ENCODE measurements at regions not wholly inside any gene's neighbourhood (a gene's known extent, or its start where the extent isn't known, plus 50 kb on each side); places are given as distances from the start of the nearest gene placed in this dataset.
"Not testable (repeated sequence)": the region's sequence is repeated elsewhere in the genome, so short reads cannot be mapped to it uniquely, and the experiment has no call there.

GRCh38 chr10:35958609-35959008 is 316.5 kb upstream of the FZD8 start:
- not testable (repeated sequence) for DNase-seq

- DNase-seq = no peak
Measured at GRCh38 chr10:35950701-35951100, 308.6 kb upstream of the FZD8 start.

GRCh38 chr10:35950226-35950625 is 308.1 kb upstream of the FZD8 start:
- DNase-seq = no peak

GRCh38 chr10:35949811-35950211 is 307.7 kb upstream of the FZD8 start:
- DNase-seq = no peak

GRCh38 chr10:35946556-35946955 is 304.5 kb upstream of the FZD8 start:
- no peak for DNase-seq

- DNase-seq = peak in 1 of 2 experiments; percentile 58
Measured at GRCh38 chr10:35942057-35942456, 300.0 kb upstream of the FZD8 start.

- DNase-seq = no peak
Measured at GRCh38 chr10:35940141-35941041, 298.3 kb upstream of the FZD8 start.

- DNase-seq = no peak
Measured at GRCh38 chr10:35938160-35938559, 296.1 kb upstream of the FZD8 start.

- DNase-seq = no peak
Measured at GRCh38 chr10:35937546-35937945, 295.4 kb upstream of the FZD8 start.

- DNase-seq = peak; percentile 31 to 81
Measured at GRCh38 chr10:35934642-35934995, 292.5 kb upstream of the FZD8 start.

- peak in 1 of 2 experiments; percentile 58 for DNase-seq
Measured at GRCh38 chr10:35933940-35934641, 292.0 kb upstream of the FZD8 start.

- DNase-seq = no peak
Measured at GRCh38 chr10:35933491-35933890, 291.4 kb upstream of the FZD8 start.

- not testable (repeated sequence) for DNase-seq
Measured at GRCh38 chr10:35929962-35930361, 287.9 kb upstream of the FZD8 start.

- DNase-seq = peak; percentile 14 to 59
Measured at GRCh38 chr10:35928748-35929147, 286.7 kb upstream of the FZD8 start.

- DNase-seq = no peak
Measured at GRCh38 chr10:35927990-35928488, 285.9 kb upstream of the FZD8 start.

GRCh38 chr10:35927341-35927740 is 285.2 kb upstream of the FZD8 start:
- peak in 1 of 2 experiments; percentile 30 for DNase-seq

GRCh38 chr10:35926846-35927245 is 284.8 kb upstream of the FZD8 start:
- no peak for DNase-seq

GRCh38 chr10:35925493-35925892 is 283.4 kb upstream of the FZD8 start:
- DNase-seq = no peak

GRCh38 chr10:35924759-35925158 is 282.7 kb upstream of the FZD8 start:
- no peak for DNase-seq

- DNase-seq = no peak
Measured at GRCh38 chr10:35922876-35923600, 280.9 kb upstream of the FZD8 start.

GRCh38 chr10:35921866-35922350 is 279.8 kb upstream of the FZD8 start:
- DNase-seq = no peak

- no peak for DNase-seq
Measured at GRCh38 chr10:35916791-35917190, 274.7 kb upstream of the FZD8 start.

GRCh38 chr10:35913628-35914027 is 271.5 kb upstream of the FZD8 start:
- no peak for DNase-seq
